ENCODE measurements at regions not wholly inside any gene's neighbourhood (a gene's known extent, or its start where the extent isn't known, plus 50 kb on each side); places are given as distances from the start of the nearest gene placed in this dataset.

GRCh38 chr13:22468045-22468444 is 712.7 kb upstream of the SGCG start (continued):
- no peak for TF ChIP-seq ZNF462 (CRISPR knock-in tag; IDR thresholded peaks at IDR 0.05)

- no peak overlapping the region for H2AFZ ChIP-seq
- no peaks in the 10 kb centered on the region for H3F3A ChIP-seq (replicated peaks; ENCODE audit: low read depth)
- H3K27ac Mint-ChIP-seq: no peak overlapping the region
- H3K4me3 Mint-ChIP-seq: no peak overlapping the region
- peaks cover 5% of the 10 kb centered on the region for H3K27me3 Mint-ChIP-seq (ENCODE audit: insufficient read depth, low read depth, poor library complexity)
- no peaks in the 10 kb centered on the region for H3K27me3 ChIP-seq (ENCODE audit: insufficient read depth)
- H4K20me1 ChIP-seq (replicated peaks; ENCODE audit: insufficient read depth): no peaks in the 10 kb centered on the region
- no peak for DNase-seq (ENCODE audit: low spot score)
- no peaks in the 10 kb centered on the region for H3K9me3 Mint-ChIP-seq
- no peak for ATAC-seq
- H3K4me2 ChIP-seq: no peak overlapping the region
- no peaks in the 10 kb centered on the region for H3K9me2 ChIP-seq (ENCODE audit: insufficient read depth)
- H3K36me3 Mint-ChIP-seq (ENCODE audit: low read depth): no peaks in the 10 kb centered on the region
- H3K4me3 ChIP-seq: no peak overlapping the region
- no peaks in the 10 kb centered on the region for H3K4me1 ChIP-seq (ENCODE audit: insufficient read depth)
- no peak overlapping the region for H3K27ac ChIP-seq (ENCODE audit: low read depth)
- H3K4me1 Mint-ChIP-seq: no peaks in the 10 kb centered on the region
- no peak for TF ChIP-seq ZNF331 (CRISPR knock-in tag; IDR thresholded peaks at IDR 0.05; ENCODE audit: low read depth)
- TF ChIP-seq ETS1 (IDR thresholded peaks at IDR 0.05): no peak
- TF ChIP-seq CREB1 (CRISPR knock-in tag; IDR thresholded peaks at IDR 0.05; ENCODE audit: low read depth): no peak
- no peak for TF ChIP-seq EZH2phosphoT487 (IDR thresholded peaks at IDR 0.05; ENCODE audit: unreplicated experiment)
- TF ChIP-seq JUNB (IDR thresholded peaks at IDR 0.05; ENCODE audit: unreplicated experiment): no peak
- H3K36me3 ChIP-seq (ENCODE audit: insufficient read depth): no peaks in the 10 kb centered on the region
- H3K79me2 ChIP-seq (replicated peaks; ENCODE audit: insufficient read depth): no peaks in the 10 kb centered on the region
These were observed 712.0 kb upstream of the SGCG start for GRCh38 chr13:22468824-22469223.

Data from GM23338 (cell line).